NCI-H446 (cell line): ENCODE measurements at regions not wholly inside any gene's neighbourhood (a gene's known extent, or its start where the extent isn't known, plus 50 kb on each side); places are given as distances from the start of the nearest gene placed in this dataset.

Source experiments
- DNase-seq, 2 experiments: peaks; one replicate each; lab custom pipeline; 2025; lab: John Stamatoyannopoulos, UW

- DNase-seq, result no peak
Observed at GRCh38 chr2:204108781-204109295, 172.3 kb downstream of the ICOS start.

- no peak for DNase-seq
Observed at GRCh38 chr2:204109681-204110080, 173.1 kb downstream of the ICOS start.

GRCh38 chr2:204110338-204110741, 173.8 kb downstream of the ICOS start:
- DNase-seq, result no peak

- no peak for DNase-seq
Observed at GRCh38 chr2:204110751-204111516, 174.4 kb downstream of the ICOS start.

- no peak for DNase-seq
Observed at GRCh38 chr2:204112084-204112770, 175.7 kb downstream of the ICOS start.

- DNase-seq, result no peak
Observed at GRCh38 chr2:204114295-204115136, 178.0 kb downstream of the ICOS start.

GRCh38 chr2:204115137-204116056, 178.8 kb downstream of the ICOS start:
- no peak for DNase-seq

- DNase-seq, result peak in 1 of 2 experiments; percentile 30
Observed at GRCh38 chr2:204116159-204116792, 179.7 kb downstream of the ICOS start.

GRCh38 chr2:204122425-204122824, 185.9 kb downstream of the ICOS start:
- DNase-seq, result no peak

GRCh38 chr2:204124140-204124750, 187.7 kb downstream of the ICOS start:
- no peak for DNase-seq

GRCh38 chr2:204126705-204127104, 190.1 kb downstream of the ICOS start:
- DNase-seq, result no peak

GRCh38 chr2:204127238-204127637, 190.7 kb downstream of the ICOS start:
- no peak for DNase-seq

GRCh38 chr2:204129591-204130294, 193.2 kb downstream of the ICOS start:
- no peak for DNase-seq

- DNase-seq, result no peak
Observed at GRCh38 chr2:204131621-204132020, 195.1 kb downstream of the ICOS start.

- no peak for DNase-seq
Observed at GRCh38 chr2:204133476-204133875, 196.9 kb downstream of the ICOS start.

- DNase-seq, result no peak
Observed at GRCh38 chr2:204134421-204134820, 197.9 kb downstream of the ICOS start.

- no peak for DNase-seq
Observed at GRCh38 chr2:204135752-204136151, 199.2 kb downstream of the ICOS start.

GRCh38 chr2:204138206-204138605, 201.6 kb downstream of the ICOS start:
- DNase-seq, result no peak

GRCh38 chr2:204140246-204140645, 203.7 kb downstream of the ICOS start:
- no peak for DNase-seq
